Chondrocyte (in vitro differentiated cells): ENCODE measurements at regions not wholly inside any gene's neighbourhood (a gene's known extent, or its start where the extent isn't known, plus 50 kb on each side); places are given as distances from the start of the nearest gene placed in this dataset.
"Not testable (repeated sequence)": the region's sequence is repeated elsewhere in the genome, so short reads cannot be mapped to it uniquely, and the experiment has no call there.

Experiments used
- DNase-seq: peaks from one replicate; pipeline ENCODE4 v3.0.0; 2021; ENCODE audit warnings: mixed read lengths, low spot score
- H3K27ac Mint-ChIP-seq: one replicate; pipeline ENCODE4 v1.8.0; 2021; ENCODE audit warnings: mild to moderate bottlenecking, moderate library complexity, mixed read lengths; ENCODE audit not compliant: unreplicated experiment
- H3K27me3 Mint-ChIP-seq: 2 replicates; pipeline ENCODE4 v1.8.0; 2021; ENCODE audit warnings: low read depth, mixed read lengths
- H3K36me3 Mint-ChIP-seq: 2 replicates; pipeline ENCODE4 v1.8.0; 2021; ENCODE audit warnings: low read depth, mixed read lengths
- H3K4me1 Mint-ChIP-seq: 2 replicates; pipeline ENCODE4 v1.8.0; 2021; ENCODE audit warnings: low read depth, mild to moderate bottlenecking, mixed read lengths
- H3K4me3 Mint-ChIP-seq: one replicate; pipeline ENCODE4 v1.8.0; 2021; ENCODE audit warnings: mild to moderate bottlenecking, moderate library complexity, mixed read lengths; ENCODE audit not compliant: unreplicated experiment
- H3K9me3 Mint-ChIP-seq: 2 replicates; pipeline ENCODE4 v1.8.0; 2021; ENCODE audit warnings: low read depth, mixed read lengths
- TF ChIP-seq, protein P1 (sequence below): fragments of 200-600 bp; sonication (generic); IDR thresholded peaks from 2 replicates; pipeline ENCODE4 v1.5.0; 2021; ENCODE audit warnings: antibody characterized with exemption, mild to moderate bottlenecking, moderate library complexity

DNA sequence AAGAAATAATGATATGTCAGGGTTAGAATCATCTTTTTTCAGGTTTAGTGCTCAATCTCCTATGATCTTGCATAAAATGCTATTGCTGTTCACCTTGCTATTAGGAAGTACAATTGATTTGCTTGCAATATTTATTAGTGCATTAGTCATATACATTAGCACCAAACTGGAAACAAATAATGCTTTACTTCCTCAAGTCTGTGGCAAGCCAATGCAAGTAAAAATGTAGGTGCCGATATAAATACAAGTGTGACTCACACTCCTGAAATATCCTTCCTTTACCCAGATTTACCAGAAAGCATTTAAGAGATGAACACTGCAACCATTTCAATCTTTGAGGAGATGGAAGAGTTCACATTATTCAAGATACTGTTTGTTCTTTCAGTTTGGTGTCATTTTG lies 1487.7 kb upstream of the ADGRL3 start:
- no peak overlapping the region for H3K27ac Mint-ChIP-seq
- H3K4me1 Mint-ChIP-seq, result no peaks in the 10 kb centered on the region

DNA sequence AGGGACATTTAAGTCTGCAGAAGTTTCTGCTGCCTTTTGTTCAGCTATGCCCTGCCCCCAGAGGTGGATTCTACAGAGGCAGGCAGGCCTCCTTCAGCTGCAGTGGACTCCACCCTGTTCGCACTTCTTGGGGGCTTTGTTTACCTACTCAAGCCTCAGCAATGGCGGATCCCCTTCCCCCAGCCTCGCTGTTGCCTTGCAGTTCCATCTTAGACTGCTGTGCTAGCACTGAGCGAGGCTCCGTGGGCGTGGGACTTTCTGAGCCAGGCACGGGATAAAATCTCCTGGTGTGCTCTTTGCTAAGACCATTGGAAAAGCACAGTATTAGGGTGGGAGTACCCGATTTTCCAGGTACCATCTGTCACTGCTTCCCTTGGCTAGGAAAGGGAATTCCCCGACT lies 1475.8 kb upstream of the ADGRL3 start:
- not testable (repeated sequence) for H3K4me1 Mint-ChIP-seq, H3K27me3 Mint-ChIP-seq, H3K4me3 Mint-ChIP-seq, H3K36me3 Mint-ChIP-seq, H3K27ac Mint-ChIP-seq
- peaks cover 23% of the 10 kb centered on the region for H3K9me3 Mint-ChIP-seq
- peak; percentile 51 for DNase-seq

More for the DNA sequence above, 1487.7 kb upstream of the ADGRL3 start:
- H3K4me3 Mint-ChIP-seq, result no peak overlapping the region
- H3K27me3 Mint-ChIP-seq, result peaks cover 9% of the 10 kb centered on the region
- H3K36me3 Mint-ChIP-seq, result no peaks in the 10 kb centered on the region
- no peak for DNase-seq
- no peaks in the 10 kb centered on the region for H3K9me3 Mint-ChIP-seq
- TF ChIP-seq, protein P1, sequence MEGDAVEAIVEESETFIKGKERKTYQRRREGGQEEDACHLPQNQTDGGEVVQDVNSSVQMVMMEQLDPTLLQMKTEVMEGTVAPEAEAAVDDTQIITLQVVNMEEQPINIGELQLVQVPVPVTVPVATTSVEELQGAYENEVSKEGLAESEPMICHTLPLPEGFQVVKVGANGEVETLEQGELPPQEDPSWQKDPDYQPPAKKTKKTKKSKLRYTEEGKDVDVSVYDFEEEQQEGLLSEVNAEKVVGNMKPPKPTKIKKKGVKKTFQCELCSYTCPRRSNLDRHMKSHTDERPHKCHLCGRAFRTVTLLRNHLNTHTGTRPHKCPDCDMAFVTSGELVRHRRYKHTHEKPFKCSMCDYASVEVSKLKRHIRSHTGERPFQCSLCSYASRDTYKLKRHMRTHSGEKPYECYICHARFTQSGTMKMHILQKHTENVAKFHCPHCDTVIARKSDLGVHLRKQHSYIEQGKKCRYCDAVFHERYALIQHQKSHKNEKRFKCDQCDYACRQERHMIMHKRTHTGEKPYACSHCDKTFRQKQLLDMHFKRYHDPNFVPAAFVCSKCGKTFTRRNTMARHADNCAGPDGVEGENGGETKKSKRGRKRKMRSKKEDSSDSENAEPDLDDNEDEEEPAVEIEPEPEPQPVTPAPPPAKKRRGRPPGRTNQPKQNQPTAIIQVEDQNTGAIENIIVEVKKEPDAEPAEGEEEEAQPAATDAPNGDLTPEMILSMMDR, result no peak

DNA sequence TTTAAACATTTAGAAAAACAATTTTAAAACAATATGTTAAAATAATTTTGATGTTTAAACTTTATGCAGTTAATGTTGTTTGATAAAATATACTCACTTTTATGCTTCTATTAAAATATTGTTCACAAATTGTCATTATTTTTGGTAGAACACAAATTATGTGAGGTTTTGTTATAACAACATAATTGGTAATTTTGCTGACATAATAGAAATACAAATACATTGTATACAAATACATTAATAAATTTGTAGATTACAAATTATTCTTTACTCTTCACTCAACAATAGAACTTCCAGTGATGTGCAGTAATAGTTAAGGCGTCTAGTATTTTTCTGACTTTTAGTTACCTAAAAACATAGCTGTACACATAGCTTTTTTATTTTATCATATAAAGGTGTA lies 1472.4 kb upstream of the ADGRL3 start:
- Mint-ChIP-seq H3K27me3 (no peaks in the 10 kb centered on the region), H3K4me3 (no peak overlapping the region), H3K36me3 (peaks cover 2% of the 10 kb centered on the region), H3K27ac (no peak overlapping the region), H3K4me1 (no peaks in the 10 kb centered on the region), H3K9me3 (peaks cover 12% of the 10 kb centered on the region)
- TF ChIP-seq, protein P1, result no peak
- DNase-seq, result no peak

DNA sequence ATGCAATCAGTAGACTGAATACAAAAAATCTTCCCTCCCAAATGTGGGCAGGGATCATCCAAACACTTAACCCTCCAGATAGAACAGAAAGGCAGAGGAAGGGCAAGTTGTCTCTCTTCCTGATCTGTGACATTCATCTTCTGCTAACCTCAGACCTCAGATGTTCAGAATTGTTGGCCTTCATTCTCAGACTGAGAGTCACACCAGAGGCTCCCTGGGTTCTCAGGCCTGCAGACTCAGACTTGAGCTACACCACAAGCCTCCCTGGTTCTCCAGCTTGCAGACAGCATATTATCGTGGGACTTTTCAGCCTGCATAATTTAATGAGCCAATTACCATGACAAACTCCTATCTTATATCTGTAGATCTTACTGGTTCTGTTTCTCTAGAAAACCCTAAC lies 1471.6 kb upstream of the ADGRL3 start:
- H3K9me3 Mint-ChIP-seq, result peaks cover 7% of the 10 kb centered on the region
- H3K4me1 Mint-ChIP-seq, result no peaks in the 10 kb centered on the region
- TF ChIP-seq, protein P1, result no peak
- H3K36me3 Mint-ChIP-seq, result peaks cover 2% of the 10 kb centered on the region
- H3K27ac Mint-ChIP-seq, result no peak overlapping the region
- no peak overlapping the region for H3K4me3 Mint-ChIP-seq
- H3K27me3 Mint-ChIP-seq, result no peaks in the 10 kb centered on the region
- no peak for DNase-seq

DNA sequence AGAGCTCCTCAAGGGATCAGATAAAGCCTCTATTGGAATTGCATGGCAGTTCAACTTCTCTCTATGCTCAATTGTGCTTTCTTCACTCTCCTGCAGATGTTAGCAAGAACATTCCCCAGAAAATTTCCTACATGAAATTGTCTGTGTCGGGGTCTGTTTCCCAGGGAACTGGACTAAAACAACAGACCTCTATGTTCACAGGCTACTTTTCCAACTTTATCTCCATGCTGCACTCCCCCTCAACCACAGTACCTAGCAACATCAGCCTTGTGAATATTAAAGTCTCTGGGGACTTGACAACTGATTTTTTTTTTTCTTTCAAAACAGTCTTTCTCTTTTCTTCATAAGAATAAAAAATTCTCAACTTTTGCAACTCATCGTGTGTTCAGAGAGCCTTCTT lies 1470.8 kb upstream of the ADGRL3 start:
- peaks cover 6% of the 10 kb centered on the region for H3K9me3 Mint-ChIP-seq
- no peaks in the 10 kb centered on the region for H3K4me1 Mint-ChIP-seq
- TF ChIP-seq, protein P1, result no peak
- H3K27me3 Mint-ChIP-seq, result no peaks in the 10 kb centered on the region
- H3K27ac Mint-ChIP-seq, result no peak overlapping the region
- no peak overlapping the region for H3K4me3 Mint-ChIP-seq
- DNase-seq, result no peak
- H3K36me3 Mint-ChIP-seq, result peaks cover 2% of the 10 kb centered on the region

DNA sequence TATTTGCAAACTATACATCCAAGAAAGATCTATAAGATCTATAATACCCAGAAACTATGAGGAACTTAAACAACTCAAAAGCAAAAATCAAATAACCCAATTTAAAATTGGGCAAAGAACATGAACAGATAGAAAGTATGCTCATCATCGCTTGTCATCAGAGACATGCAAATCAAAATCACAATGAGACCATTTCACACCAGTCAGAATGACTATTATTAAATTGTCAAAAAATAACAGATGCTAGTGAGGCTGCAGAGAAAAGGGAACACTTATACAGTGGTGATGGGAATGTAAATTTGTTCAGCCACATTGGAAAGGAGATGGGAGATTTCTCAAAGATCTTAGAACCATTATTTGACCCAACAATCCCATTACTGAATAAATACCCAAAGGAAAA lies 1451.7 kb upstream of the ADGRL3 start:
- Mint-ChIP-seq H3K9me3 (peaks cover 7% of the 10 kb centered on the region), H3K27ac (no peak overlapping the region)

More for the DNA sequence above, 1451.7 kb upstream of the ADGRL3 start:
- H3K27me3 Mint-ChIP-seq, result peaks cover 7% of the 10 kb centered on the region
- DNase-seq, result no peak
- no peak overlapping the region for H3K4me3 Mint-ChIP-seq
- TF ChIP-seq, protein P1, result no peak
- H3K36me3 Mint-ChIP-seq, result no peaks in the 10 kb centered on the region
- H3K4me1 Mint-ChIP-seq, result no peaks in the 10 kb centered on the region
